WTC11 (cell line): ENCODE measurements at regions not wholly inside any gene's neighbourhood (a gene's known extent, or its start where the extent isn't known, plus 50 kb on each side); places are given as distances from the start of the nearest gene placed in this dataset.

Experiments
- ATAC-seq: fragments of 200-7000 bp; cut with Tn5 transposase; 2 replicates; pipeline ENCODE4 v1.10.0; 2021; ENCODE audit warnings: mild to moderate bottlenecking, moderate library complexity
- CTCF ChIA-PET: fragments of 300-600 bp; sonication (Branson Sonifier 250); formaldehyde crosslinking; loops from one replicate; lab custom pipeline; 2021; ENCODE audit warnings: antibody characterized with exemption; lab: Charles Lee
- POLR2A ChIA-PET: fragments of 350-600 bp; sonication (Branson Sonifier 250); formaldehyde crosslinking; loops from one replicate; lab custom pipeline; 2021; ENCODE audit warnings: antibody characterized with exemption; lab: Charles Lee
- DNase-seq: peaks from one replicate; pipeline ENCODE4 v3.0.0; 2021; ENCODE audit warnings: low spot score
- H3K27ac Mint-ChIP-seq: 2 replicates; pipeline ENCODE4 v1.8.0; 2021; ENCODE audit warnings: mixed read lengths
- H3K27me3 Mint-ChIP-seq: 2 replicates; pipeline ENCODE4 v1.8.0; 2021; ENCODE audit warnings: low read depth, mild to moderate bottlenecking, moderate library complexity, mixed read lengths
- H3K36me3 Mint-ChIP-seq: 2 replicates; pipeline ENCODE4 v1.8.0; 2021; ENCODE audit warnings: mixed read lengths
- H3K4me1 Mint-ChIP-seq: 2 replicates; pipeline ENCODE4 v1.8.0; 2022; ENCODE audit warnings: mixed read lengths
- H3K4me3 Mint-ChIP-seq: 2 replicates; pipeline ENCODE4 v1.8.0; 2021; ENCODE audit warnings: mild to moderate bottlenecking, moderate library complexity, mixed read lengths
- H3K9me3 Mint-ChIP-seq: 2 replicates; pipeline ENCODE4 v1.8.0; 2021; ENCODE audit warnings: mixed read lengths
- CBFB ChIP-seq: sonication (generic); formaldehyde crosslinking; IDR thresholded peaks from 2 replicates; pipeline ENCODE4 v1.8.1; 2022; ENCODE audit warnings: mild to moderate bottlenecking, low read depth, missing genetic modification reagents
- CTCF ChIP-seq: fragments of 200-600 bp; IDR thresholded peaks from 2 replicates; pipeline ENCODE4 v1.8.0; 2022; ENCODE audit warnings: antibody characterized with exemption
- ELF4 ChIP-seq: sonication (generic); formaldehyde crosslinking; IDR thresholded peaks from 2 replicates; pipeline ENCODE4 v1.8.1; 2022; ENCODE audit warnings: low read depth, mild to moderate bottlenecking, moderate library complexity, missing genetic modification reagents
- ESRRA ChIP-seq: sonication (generic); formaldehyde crosslinking; IDR thresholded peaks from 2 replicates; pipeline ENCODE4 v1.8.1; 2022; ENCODE audit warnings: mild to moderate bottlenecking, missing genetic modification reagents, borderline replicate concordance
- GTF2I ChIP-seq: fragments of 250-450 bp; sonication (Bioruptor Pico); conservative IDR thresholded peaks from 2 replicates; pipeline ENCODE4 v1.4.0; 2021; ENCODE audit warnings: mild to moderate bottlenecking
- HMGA2 ChIP-seq: fragments of 250-450 bp; sonication (Bioruptor Pico); IDR thresholded peaks from 2 replicates; pipeline ENCODE4 v1.4.0; 2021; ENCODE audit warnings: mild to moderate bottlenecking, moderate library complexity
- MXD4 ChIP-seq: fragments of 250-450 bp; sonication (Bioruptor Pico); IDR thresholded peaks from 2 replicates; pipeline ENCODE4 v1.8.0; 2021; ENCODE audit warnings: mild to moderate bottlenecking, moderate library complexity, borderline replicate concordance
- NR2C2 ChIP-seq: sonication (generic); formaldehyde crosslinking; IDR thresholded peaks from 2 replicates; pipeline ENCODE4 v1.8.0; 2022; ENCODE audit warnings: mild to moderate bottlenecking, missing genetic modification reagents
- OVOL2 ChIP-seq: fragments of 250-450 bp; sonication (Bioruptor Pico); IDR thresholded peaks from 2 replicates; pipeline ENCODE4 v1.9.0; 2021; ENCODE audit warnings: mild to moderate bottlenecking, borderline replicate concordance
- PREB ChIP-seq: sonication (generic); formaldehyde crosslinking; IDR thresholded peaks from 2 replicates; pipeline ENCODE4 v1.8.1; 2022; ENCODE audit warnings: mild to moderate bottlenecking, missing genetic modification reagents, moderate library complexity, borderline replicate concordance
- RELA ChIP-seq: sonication (generic); formaldehyde crosslinking; IDR thresholded peaks from 2 replicates; pipeline ENCODE4 v1.8.1; 2022; ENCODE audit warnings: missing genetic modification reagents, mild to moderate bottlenecking, borderline replicate concordance
- TP53 ChIP-seq: sonication (generic); formaldehyde crosslinking; IDR thresholded peaks from 2 replicates; pipeline ENCODE4 v1.8.1; 2023; ENCODE audit warnings: mild to moderate bottlenecking, missing genetic modification reagents
- ZNF121 ChIP-seq: sonication (generic); formaldehyde crosslinking; IDR thresholded peaks from 2 replicates; pipeline ENCODE4 v1.8.0; 2023; ENCODE audit warnings: missing genetic modification reagents
- ZNF416 ChIP-seq: fragments of 250-450 bp; sonication (Bioruptor Pico); IDR thresholded peaks from 2 replicates; pipeline ENCODE4 v1.9.0; 2021; ENCODE audit warnings: mild to moderate bottlenecking, inconsistent platforms
- ZNF423 ChIP-seq: fragments of 250-450 bp; sonication (Bioruptor Pico); IDR thresholded peaks from 2 replicates; pipeline ENCODE4 v2.1.2; 2022; ENCODE audit warnings: mild to moderate bottlenecking, moderate library complexity
- ZNF671 ChIP-seq: fragments of 250-450 bp; sonication (Bioruptor Pico); IDR thresholded peaks from 2 replicates; pipeline ENCODE4 v1.8.0; 2021; ENCODE audit warnings: mild to moderate bottlenecking
- TF ChIP-seq, protein P1 (sequence below): sonication (generic); formaldehyde crosslinking; IDR thresholded peaks from 2 replicates; pipeline ENCODE4 v1.8.1; 2023; ENCODE audit warnings: mild to moderate bottlenecking, moderate library complexity, missing genetic modification reagents
- TF ChIP-seq, protein P2 (sequence below): sonication (generic); formaldehyde crosslinking; IDR thresholded peaks from 2 replicates; pipeline ENCODE4 v1.8.1; 2022; ENCODE audit warnings: low read depth, mild to moderate bottlenecking, moderate library complexity, missing genetic modification reagents, borderline replicate concordance
- TF ChIP-seq, protein P3 (sequence below): fragments of 250-450 bp; sonication (Bioruptor Pico); IDR thresholded peaks from 2 replicates; pipeline ENCODE4 v1.9.0; 2021; ENCODE audit warnings: mild to moderate bottlenecking
- TF ChIP-seq, protein P4 (sequence below): fragments of 250-450 bp; sonication (Bioruptor Pico); IDR thresholded peaks from 2 replicates; pipeline ENCODE4 v2.1.2; 2022; ENCODE audit warnings: mild to moderate bottlenecking, moderate library complexity
- TF ChIP-seq, protein P5 (sequence below): sonication (generic); formaldehyde crosslinking; IDR thresholded peaks from 2 replicates; pipeline ENCODE4 v1.8.1; 2023; ENCODE audit warnings: mild to moderate bottlenecking, missing genetic modification reagents, borderline replicate concordance

DNA sequence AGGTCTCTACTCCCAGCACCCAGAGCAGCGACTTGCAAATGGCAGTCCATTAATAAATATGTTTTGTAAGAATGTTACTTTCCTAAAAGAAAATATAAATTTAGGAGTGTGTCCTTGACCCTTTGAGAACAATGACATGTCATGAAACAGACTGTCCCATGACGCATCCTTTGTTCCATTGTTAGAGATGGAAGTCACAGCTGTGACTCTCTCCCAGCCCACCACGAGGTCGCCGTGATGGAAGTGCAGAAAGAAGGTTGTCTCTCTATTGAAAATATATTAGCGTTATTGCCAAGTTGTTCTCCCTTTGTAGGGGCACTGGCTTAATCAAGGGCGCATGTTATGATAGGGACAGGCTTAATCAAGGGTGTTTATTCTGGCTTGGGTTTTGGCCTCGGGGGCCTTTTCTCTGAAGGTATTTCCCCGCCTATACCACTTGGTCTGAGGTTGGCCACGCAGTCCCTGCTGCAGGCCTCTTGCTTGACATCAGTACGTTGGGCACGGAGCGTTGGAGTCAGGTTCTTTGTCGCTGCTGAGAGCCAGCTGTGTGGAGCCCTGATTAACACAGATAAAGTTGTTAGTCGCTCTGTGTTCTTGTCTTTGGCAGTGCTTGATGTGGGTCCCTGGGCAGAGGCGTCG lies 126.7 kb upstream of the ZNF536 start:
- Mint-ChIP-seq H3K9me3 (no peaks in the 10 kb centered on the region), H3K36me3 (no peaks in the 10 kb centered on the region), H3K27ac (no peak overlapping the region), H3K4me1 (peaks cover 11% of the 10 kb centered on the region), H3K27me3 (no peaks in the 10 kb centered on the region; the same call in 1 of the 2 replicates), H3K4me3 (no peak overlapping the region)
- DNase-seq (no peak), ATAC-seq (no peak)
- no peak for TF ChIP-seq GTF2I (CRISPR knock-in tag)
- TF ChIP-seq, protein P1, sequence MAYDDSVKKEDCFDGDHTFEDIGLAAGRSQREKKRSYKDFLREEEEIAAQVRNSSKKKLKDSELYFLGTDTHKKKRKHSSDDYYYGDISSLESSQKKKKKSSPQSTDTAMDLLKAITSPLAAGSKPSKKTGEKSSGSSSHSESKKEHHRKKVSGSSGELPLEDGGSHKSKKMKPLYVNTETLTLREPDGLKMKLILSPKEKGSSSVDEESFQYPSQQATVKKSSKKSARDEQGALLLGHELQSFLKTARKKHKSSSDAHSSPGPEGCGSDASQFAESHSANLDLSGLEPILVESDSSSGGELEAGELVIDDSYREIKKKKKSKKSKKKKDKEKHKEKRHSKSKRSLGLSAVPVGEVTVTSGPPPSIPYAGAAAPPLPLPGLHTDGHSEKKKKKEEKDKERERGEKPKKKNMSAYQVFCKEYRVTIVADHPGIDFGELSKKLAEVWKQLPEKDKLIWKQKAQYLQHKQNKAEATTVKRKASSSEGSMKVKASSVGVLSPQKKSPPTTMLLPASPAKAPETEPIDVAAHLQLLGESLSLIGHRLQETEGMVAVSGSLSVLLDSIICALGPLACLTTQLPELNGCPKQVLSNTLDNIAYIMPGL, result no peak
- no peak for TF ChIP-seq TP53 (CRISPR knock-in tag)
- no peak for TF ChIP-seq ESRRA
- no peak for TF ChIP-seq OVOL2 (CRISPR knock-in tag)
- TF ChIP-seq RELA, result no peak
- TF ChIP-seq, protein P2, sequence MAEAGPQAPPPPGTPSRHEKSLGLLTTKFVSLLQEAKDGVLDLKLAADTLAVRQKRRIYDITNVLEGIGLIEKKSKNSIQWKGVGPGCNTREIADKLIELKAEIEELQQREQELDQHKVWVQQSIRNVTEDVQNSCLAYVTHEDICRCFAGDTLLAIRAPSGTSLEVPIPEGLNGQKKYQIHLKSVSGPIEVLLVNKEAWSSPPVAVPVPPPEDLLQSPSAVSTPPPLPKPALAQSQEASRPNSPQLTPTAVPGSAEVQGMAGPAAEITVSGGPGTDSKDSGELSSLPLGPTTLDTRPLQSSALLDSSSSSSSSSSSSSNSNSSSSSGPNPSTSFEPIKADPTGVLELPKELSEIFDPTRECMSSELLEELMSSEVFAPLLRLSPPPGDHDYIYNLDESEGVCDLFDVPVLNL, result no peak
- TF ChIP-seq CBFB, result no peak
- TF ChIP-seq, protein P3, sequence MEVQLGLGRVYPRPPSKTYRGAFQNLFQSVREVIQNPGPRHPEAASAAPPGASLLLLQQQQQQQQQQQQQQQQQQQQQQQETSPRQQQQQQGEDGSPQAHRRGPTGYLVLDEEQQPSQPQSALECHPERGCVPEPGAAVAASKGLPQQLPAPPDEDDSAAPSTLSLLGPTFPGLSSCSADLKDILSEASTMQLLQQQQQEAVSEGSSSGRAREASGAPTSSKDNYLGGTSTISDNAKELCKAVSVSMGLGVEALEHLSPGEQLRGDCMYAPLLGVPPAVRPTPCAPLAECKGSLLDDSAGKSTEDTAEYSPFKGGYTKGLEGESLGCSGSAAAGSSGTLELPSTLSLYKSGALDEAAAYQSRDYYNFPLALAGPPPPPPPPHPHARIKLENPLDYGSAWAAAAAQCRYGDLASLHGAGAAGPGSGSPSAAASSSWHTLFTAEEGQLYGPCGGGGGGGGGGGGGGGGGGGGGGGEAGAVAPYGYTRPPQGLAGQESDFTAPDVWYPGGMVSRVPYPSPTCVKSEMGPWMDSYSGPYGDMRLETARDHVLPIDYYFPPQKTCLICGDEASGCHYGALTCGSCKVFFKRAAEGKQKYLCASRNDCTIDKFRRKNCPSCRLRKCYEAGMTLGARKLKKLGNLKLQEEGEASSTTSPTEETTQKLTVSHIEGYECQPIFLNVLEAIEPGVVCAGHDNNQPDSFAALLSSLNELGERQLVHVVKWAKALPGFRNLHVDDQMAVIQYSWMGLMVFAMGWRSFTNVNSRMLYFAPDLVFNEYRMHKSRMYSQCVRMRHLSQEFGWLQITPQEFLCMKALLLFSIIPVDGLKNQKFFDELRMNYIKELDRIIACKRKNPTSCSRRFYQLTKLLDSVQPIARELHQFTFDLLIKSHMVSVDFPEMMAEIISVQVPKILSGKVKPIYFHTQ (CRISPR knock-in tag), result no peak
- TF ChIP-seq MXD4, result no peak
- TF ChIP-seq NR2C2, result no peak
- ChIA-PET CTCF (interaction anchor here (0.7 kb wide), 1 partner anchor 9 kb away, joined by 3 read pairs; no protein-coding TSS in a partner anchor), POLR2A (no interaction called here)

GRCh38 chr19:30249911-30250310 lies 122.3 kb upstream of the ZNF536 start:
- Mint-ChIP-seq H3K9me3 (no peaks in the 10 kb centered on the region), H3K27ac (no peak overlapping the region), H3K4me1 (peaks cover 24% of the 10 kb centered on the region), H3K4me3 (no peak overlapping the region), H3K27me3 (no peaks in the 10 kb centered on the region; the same call in 1 of the 2 replicates), H3K36me3 (no peaks in the 10 kb centered on the region)
- ATAC-seq (no peak), DNase-seq (no peak)
- POLR2A ChIA-PET, result no interaction called here
- CTCF ChIA-PET, result no interaction called here
- no peak for TF ChIP-seq PREB (CRISPR knock-in tag)
- no peak for TF ChIP-seq ESRRA
- no peak for TF ChIP-seq HMGA2 (CRISPR knock-in tag)
- no peak for TF ChIP-seq ZNF416 (CRISPR knock-in tag)
- no peak for TF ChIP-seq ZNF121 (CRISPR knock-in tag)
- no peak for TF ChIP-seq RELA
- TF ChIP-seq ZNF671 (CRISPR knock-in tag), result no peak
- TF ChIP-seq ELF4, result no peak
- TF ChIP-seq, protein P4, sequence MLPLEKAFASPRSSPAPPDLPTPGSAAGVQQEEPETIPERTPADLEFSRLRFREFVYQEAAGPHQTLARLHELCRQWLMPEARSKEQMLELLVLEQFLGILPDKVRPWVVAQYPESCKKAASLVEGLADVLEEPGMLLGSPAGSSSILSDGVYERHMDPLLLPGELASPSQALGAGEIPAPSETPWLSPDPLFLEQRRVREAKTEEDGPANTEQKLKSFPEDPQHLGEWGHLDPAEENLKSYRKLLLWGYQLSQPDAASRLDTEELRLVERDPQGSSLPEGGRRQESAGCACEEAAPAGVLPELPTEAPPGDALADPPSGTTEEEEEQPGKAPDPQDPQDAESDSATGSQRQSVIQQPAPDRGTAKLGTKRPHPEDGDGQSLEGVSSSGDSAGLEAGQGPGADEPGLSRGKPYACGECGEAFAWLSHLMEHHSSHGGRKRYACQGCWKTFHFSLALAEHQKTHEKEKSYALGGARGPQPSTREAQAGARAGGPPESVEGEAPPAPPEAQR (CRISPR knock-in tag), result no peak
- no peak for TF ChIP-seq ZNF423 (CRISPR knock-in tag)
- TF ChIP-seq, protein P5, sequence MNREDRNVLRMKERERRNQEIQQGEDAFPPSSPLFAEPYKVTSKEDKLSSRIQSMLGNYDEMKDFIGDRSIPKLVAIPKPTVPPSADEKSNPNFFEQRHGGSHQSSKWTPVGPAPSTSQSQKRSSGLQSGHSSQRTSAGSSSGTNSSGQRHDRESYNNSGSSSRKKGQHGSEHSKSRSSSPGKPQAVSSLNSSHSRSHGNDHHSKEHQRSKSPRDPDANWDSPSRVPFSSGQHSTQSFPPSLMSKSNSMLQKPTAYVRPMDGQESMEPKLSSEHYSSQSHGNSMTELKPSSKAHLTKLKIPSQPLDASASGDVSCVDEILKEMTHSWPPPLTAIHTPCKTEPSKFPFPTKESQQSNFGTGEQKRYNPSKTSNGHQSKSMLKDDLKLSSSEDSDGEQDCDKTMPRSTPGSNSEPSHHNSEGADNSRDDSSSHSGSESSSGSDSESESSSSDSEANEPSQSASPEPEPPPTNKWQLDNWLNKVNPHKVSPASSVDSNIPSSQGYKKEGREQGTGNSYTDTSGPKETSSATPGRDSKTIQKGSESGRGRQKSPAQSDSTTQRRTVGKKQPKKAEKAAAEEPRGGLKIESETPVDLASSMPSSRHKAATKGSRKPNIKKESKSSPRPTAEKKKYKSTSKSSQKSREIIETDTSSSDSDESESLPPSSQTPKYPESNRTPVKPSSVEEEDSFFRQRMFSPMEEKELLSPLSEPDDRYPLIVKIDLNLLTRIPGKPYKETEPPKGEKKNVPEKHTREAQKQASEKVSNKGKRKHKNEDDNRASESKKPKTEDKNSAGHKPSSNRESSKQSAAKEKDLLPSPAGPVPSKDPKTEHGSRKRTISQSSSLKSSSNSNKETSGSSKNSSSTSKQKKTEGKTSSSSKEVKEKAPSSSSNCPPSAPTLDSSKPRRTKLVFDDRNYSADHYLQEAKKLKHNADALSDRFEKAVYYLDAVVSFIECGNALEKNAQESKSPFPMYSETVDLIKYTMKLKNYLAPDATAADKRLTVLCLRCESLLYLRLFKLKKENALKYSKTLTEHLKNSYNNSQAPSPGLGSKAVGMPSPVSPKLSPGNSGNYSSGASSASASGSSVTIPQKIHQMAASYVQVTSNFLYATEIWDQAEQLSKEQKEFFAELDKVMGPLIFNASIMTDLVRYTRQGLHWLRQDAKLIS, result no peak
- TF ChIP-seq CTCF, result no peak
